BLaER1 (cell line): ENCODE measurements at regions not wholly inside any gene's neighbourhood (a gene's known extent, or its start where the extent isn't known, plus 50 kb on each side); places are given as distances from the start of the nearest gene placed in this dataset.

Experiments
- H3K27ac ChIP-seq: shearing (Covaris generic); formaldehyde crosslinking; 2 replicates; pipeline ENCODE4 v1.8.1; 2022
- H3K27me3 ChIP-seq: shearing (Covaris generic); formaldehyde crosslinking; 2 replicates; pipeline ENCODE4 v1.8.1; 2022
- H3K36me3 ChIP-seq: shearing (Covaris generic); formaldehyde crosslinking; 2 replicates; pipeline ENCODE4 v1.8.1; 2022
- H3K4me1 ChIP-seq: shearing (Covaris generic); formaldehyde crosslinking; 2 replicates; pipeline ENCODE4 v1.8.1; 2022
- H3K4me2 ChIP-seq: shearing (Covaris generic); formaldehyde crosslinking; 2 replicates; pipeline ENCODE4 v1.8.1; 2022
- H3K4me3 ChIP-seq: shearing (Covaris generic); formaldehyde crosslinking; 2 replicates; pipeline ENCODE4 v1.8.1; 2022
- H3K9ac ChIP-seq: shearing (Covaris generic); formaldehyde crosslinking; 2 replicates; pipeline ENCODE4 v1.8.1; 2022
- H3K9me3 ChIP-seq: shearing (Covaris generic); formaldehyde crosslinking; 2 replicates; pipeline ENCODE4 v1.8.1; 2022
- H4K20me1 ChIP-seq: shearing (Covaris generic); formaldehyde crosslinking; 2 replicates; pipeline ENCODE4 v1.8.1; 2022
- Cebpa-rat ChIP-seq: shearing (Covaris generic); IDR thresholded peaks from 2 replicates; pipeline ENCODE4 v1.8.1; 2022

GRCh38 chr5:52707616-52708015, 80.1 kb upstream of the ITGA1 start:
- Histone ChIP-seq H3K4me1 (peaks cover 58% of the 10 kb centered on the region), H3K36me3 (no peaks in the 10 kb centered on the region), H3K27ac (no peak overlapping the region), H3K9me3 (no peaks in the 10 kb centered on the region), H3K27me3 (no peaks in the 10 kb centered on the region), H3K9ac (no peak overlapping the region), H3K4me3 (no peak overlapping the region), H3K4me2 (no peak overlapping the region), H4K20me1 (no peaks in the 10 kb centered on the region)
- no peak for TF ChIP-seq Cebpa-rat

DNA sequence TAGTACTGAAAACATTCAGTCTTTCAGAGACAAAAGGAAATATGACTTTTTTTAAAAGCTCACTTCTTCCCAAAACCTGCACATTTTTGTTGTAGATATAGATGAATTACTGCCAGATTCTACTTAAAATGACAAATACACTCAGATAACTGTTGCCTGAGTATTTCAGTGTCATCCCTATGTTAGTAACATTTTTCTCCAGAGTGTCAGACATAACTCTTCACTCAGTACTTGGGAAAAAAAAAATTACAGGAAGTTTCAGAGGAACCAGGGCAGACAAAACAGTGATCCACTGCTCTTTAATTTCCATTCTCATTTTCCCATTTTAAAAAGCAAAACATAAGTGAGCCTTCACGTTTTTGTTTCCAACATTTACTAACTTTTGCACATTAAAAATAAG, 79.3 kb upstream of the ITGA1 start:
- Histone ChIP-seq H3K27ac (no peak overlapping the region), H3K27me3 (no peaks in the 10 kb centered on the region), H4K20me1 (no peaks in the 10 kb centered on the region), H3K9ac (no peak overlapping the region), H3K4me2 (peak overlapping the region; percentile 29; the same call in 1 of the 2 replicates), H3K9me3 (no peaks in the 10 kb centered on the region), H3K36me3 (no peaks in the 10 kb centered on the region), H3K4me3 (no peak overlapping the region), H3K4me1 (peaks cover 58% of the 10 kb centered on the region)
- no peak for TF ChIP-seq Cebpa-rat

- no peak for TF ChIP-seq Cebpa-rat
- Histone ChIP-seq H4K20me1 (no peaks in the 10 kb centered on the region), H3K9me3 (no peaks in the 10 kb centered on the region), H3K4me1 (peaks cover 58% of the 10 kb centered on the region), H3K4me2 (peak overlapping the region; percentile 29), H3K27ac (no peak overlapping the region), H3K36me3 (no peaks in the 10 kb centered on the region), H3K9ac (no peak overlapping the region), H3K27me3 (no peaks in the 10 kb centered on the region), H3K4me3 (no peak overlapping the region)
Measured at GRCh38 chr5:52709167-52709925, 78.4 kb upstream of the ITGA1 start.

DNA sequence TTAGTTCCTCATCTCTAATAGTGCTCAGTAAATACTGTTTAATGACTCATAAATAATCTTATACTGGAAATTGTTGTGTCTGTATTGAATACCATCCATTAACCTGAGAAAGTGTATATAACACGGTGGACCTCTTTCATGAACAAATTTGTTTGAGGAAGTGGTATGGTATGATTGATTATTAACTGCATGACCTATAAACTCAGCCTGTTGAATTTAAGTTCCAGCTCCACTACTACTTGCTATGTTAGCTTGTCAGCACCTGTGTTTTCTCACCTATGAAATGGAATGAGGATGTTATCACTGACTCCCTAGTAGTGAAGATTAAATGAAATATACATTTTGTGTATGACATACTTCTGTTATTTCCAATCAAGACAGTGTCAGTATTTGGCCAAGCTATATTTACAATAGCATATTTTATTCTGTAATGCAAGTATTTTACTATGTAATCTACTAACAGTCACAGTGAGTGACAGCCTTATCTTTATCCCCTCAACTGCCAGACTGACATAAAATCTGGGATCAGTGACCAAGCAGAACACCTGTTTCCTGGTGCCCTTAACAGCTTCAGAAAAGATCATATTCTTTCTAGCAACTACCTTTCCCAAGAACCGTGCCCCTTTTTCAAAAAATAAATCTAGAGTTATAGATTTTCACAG, 77.3 kb upstream of the ITGA1 start:
- H3K9me3 ChIP-seq = no peaks in the 10 kb centered on the region
- no peak overlapping the region for H3K4me3 ChIP-seq
- peak overlapping the region; percentile 29; the same call in 1 of the 2 replicates for H3K4me2 ChIP-seq
- no peak overlapping the region for H3K27ac ChIP-seq
- H3K4me1 ChIP-seq = peaks cover 50% of the 10 kb centered on the region
- H4K20me1 ChIP-seq = no peaks in the 10 kb centered on the region
- no peak for TF ChIP-seq Cebpa-rat
- H3K27me3 ChIP-seq = no peaks in the 10 kb centered on the region
- no peak overlapping the region for H3K9ac ChIP-seq
- H3K36me3 ChIP-seq = no peaks in the 10 kb centered on the region

DNA sequence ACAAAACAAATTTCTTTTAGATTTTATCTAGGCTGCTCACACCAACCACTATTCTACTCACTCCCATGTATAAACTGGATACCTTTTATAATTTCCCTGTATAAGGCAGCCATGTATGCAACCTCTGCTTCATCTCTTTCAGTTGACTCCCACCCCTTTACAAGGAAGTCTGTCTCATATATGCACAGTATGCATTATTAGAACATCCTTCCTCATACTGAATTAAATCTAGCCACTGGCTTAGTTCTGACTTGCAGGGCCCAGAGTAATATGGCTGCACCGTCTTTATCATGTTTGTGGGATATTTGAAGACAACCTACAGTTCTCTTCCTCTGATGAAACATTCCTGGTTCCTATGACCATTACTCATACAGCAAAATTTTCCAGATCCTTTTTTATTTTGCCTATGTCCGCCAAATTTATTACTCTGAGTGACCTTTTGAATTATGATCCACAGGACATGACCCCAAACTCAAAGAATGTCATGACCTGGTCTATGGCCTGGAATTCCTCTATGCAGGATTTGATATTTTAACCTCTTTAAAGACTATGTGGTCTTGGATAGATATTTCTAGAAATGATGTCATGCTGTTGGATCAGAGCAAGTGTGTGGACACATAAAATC, 76.6 kb upstream of the ITGA1 start:
- H3K27me3 ChIP-seq = no peaks in the 10 kb centered on the region
- no peak overlapping the region for H3K27ac ChIP-seq
- H3K9ac ChIP-seq = no peak overlapping the region
- no peaks in the 10 kb centered on the region for H3K9me3 ChIP-seq
- H3K4me2 ChIP-seq = 0 out of 2 replicates have a peak overlapping the region, but pooled peaks have one; percentile 29
- no peaks in the 10 kb centered on the region for H4K20me1 ChIP-seq
- no peak for TF ChIP-seq Cebpa-rat
- H3K36me3 ChIP-seq = no peaks in the 10 kb centered on the region
- H3K4me1 ChIP-seq = peaks cover 44% of the 10 kb centered on the region
- H3K4me3 ChIP-seq = no peak overlapping the region

DNA sequence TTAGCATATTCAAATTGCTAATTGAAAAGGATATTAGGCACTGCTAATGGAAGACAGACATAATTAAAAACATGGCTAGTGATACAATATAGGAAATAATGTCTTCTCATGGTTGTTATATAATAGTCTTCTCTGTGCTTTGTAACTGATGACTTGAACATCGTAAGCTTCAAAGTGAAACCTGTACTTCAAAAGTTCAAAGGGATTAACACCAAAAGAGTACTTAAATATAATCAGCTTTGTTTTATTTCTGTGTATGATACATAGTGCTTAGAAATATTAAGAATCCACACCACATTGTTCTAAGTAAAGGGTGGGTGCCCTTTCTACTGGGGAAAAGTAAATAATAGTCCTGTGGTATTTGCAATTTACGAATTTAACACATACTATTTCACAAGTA, 75.4 kb upstream of the ITGA1 start:
- Histone ChIP-seq H3K4me1 (peaks cover 31% of the 10 kb centered on the region), H3K4me2 (no peak overlapping the region), H3K27me3 (no peaks in the 10 kb centered on the region), H3K36me3 (no peaks in the 10 kb centered on the region), H3K9ac (no peak overlapping the region), H3K27ac (no peak overlapping the region), H4K20me1 (no peaks in the 10 kb centered on the region), H3K9me3 (no peaks in the 10 kb centered on the region), H3K4me3 (no peak overlapping the region)
- TF ChIP-seq Cebpa-rat = no peak

DNA sequence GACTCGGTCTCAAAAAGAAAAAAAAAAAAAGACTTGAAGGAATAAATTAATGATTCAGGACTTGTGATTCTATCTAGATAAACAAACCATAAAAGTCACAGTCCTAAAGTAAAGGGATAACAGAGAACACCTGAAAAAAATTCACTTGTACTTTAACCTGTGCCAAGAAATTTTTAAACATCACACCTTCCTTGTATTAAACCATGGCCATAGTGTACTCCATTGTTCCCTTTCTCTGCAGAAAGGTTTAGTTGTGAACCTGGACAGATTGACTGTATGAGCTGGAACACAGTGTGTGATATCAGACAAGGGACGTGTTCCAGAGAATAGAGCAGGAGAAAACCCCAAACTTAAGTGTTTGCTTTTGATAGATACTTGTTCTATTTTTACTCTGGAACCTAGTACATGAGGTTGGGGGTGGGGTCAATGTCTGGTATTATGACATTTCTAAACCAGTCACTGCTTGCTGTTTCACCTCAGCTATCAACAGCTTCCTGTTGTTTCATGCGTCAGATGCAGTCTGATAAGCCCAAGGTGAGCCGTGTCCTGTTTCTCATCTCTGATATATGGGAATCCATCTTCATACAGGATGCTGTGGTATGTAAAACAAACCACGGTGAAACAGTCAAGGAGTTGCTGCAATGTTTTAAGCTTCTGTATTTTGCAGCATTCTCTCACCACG, 62.5 kb upstream of the ITGA1 start:
- Histone ChIP-seq H3K9ac (no peak overlapping the region), H3K27ac (no peak overlapping the region; the same call in 1 of the 2 replicates)

GRCh38 chr5:52725808-52726207, 61.9 kb upstream of the ITGA1 start:
- no peak overlapping the region for H3K4me3 ChIP-seq
- H3K27ac ChIP-seq = no peak overlapping the region
- H3K9ac ChIP-seq = no peak overlapping the region
- H3K9me3 ChIP-seq = peaks cover 3% of the 10 kb centered on the region; the same call in 1 of the 2 replicates
- no peak for TF ChIP-seq Cebpa-rat
- H3K4me2 ChIP-seq = peak overlapping the region; percentile 62
- no peaks in the 10 kb centered on the region for H3K36me3 ChIP-seq
- peaks cover 22% of the 10 kb centered on the region for H3K4me1 ChIP-seq
- H3K27me3 ChIP-seq = no peaks in the 10 kb centered on the region
- H4K20me1 ChIP-seq = no peaks in the 10 kb centered on the region

More for the DNA sequence above, 62.5 kb upstream of the ITGA1 start:
- Histone ChIP-seq H3K4me2 (peak overlapping the region; percentile 62), H3K4me1 (peaks cover 22% of the 10 kb centered on the region), H4K20me1 (no peaks in the 10 kb centered on the region), H3K4me3 (no peak overlapping the region), H3K36me3 (no peaks in the 10 kb centered on the region), H3K27me3 (no peaks in the 10 kb centered on the region), H3K9me3 (no peaks in the 10 kb centered on the region)
- TF ChIP-seq Cebpa-rat = no peak

DNA sequence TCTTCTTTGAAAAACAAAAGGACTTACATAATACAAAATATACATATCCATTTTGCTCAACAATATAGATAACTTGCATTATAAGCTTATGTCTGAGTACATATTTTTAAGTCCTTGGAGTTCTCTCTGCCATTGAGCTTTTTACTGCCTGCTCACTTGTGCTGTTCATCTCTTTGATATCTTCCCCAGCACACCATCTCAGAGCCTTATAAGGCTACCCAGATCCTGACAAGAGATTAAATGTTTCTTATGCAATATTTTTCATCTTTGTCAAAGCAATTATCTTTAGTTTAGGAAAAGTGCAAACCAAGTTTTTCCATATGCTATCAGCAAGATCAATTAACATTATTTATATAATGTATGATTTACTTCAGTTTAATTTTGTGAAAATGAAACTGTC, 60.7 kb upstream of the ITGA1 start:
- H3K36me3 ChIP-seq = no peaks in the 10 kb centered on the region
- peaks cover 22% of the 10 kb centered on the region for H3K4me1 ChIP-seq
- no peak overlapping the region for H3K27ac ChIP-seq
- TF ChIP-seq Cebpa-rat = no peak
- H3K4me2 ChIP-seq = no peak overlapping the region
- peaks cover 8% of the 10 kb centered on the region; the same call in 1 of the 2 replicates for H3K9me3 ChIP-seq
- H3K27me3 ChIP-seq = no peaks in the 10 kb centered on the region
- no peak overlapping the region for H3K4me3 ChIP-seq
- no peaks in the 10 kb centered on the region for H4K20me1 ChIP-seq
- no peak overlapping the region for H3K9ac ChIP-seq
